HEK293 (cell line): ENCODE measurements at regions not wholly inside any gene's neighbourhood (a gene's known extent, or its start where the extent isn't known, plus 50 kb on each side); places are given as distances from the start of the nearest gene placed in this dataset.

Source experiments
- CTCF ChIP-seq: fragments of 450-650 bp; formaldehyde crosslinking; IDR thresholded peaks from 2 replicates; pipeline ENCODE4 v1.5.1; 2016; ENCODE audit warnings: missing biosample characterization, missing genetic modification characterization
- ZBTB48 ChIP-seq: fragments of 450-650 bp; formaldehyde crosslinking; IDR thresholded peaks from 2 replicates; pipeline ENCODE4 v1.5.1; 2016; ENCODE audit warnings: missing biosample characterization, missing genetic modification characterization
- ZIC2 ChIP-seq: fragments of 450-650 bp; formaldehyde crosslinking; IDR thresholded peaks from 2 replicates; pipeline ENCODE4 v1.5.1; 2016; ENCODE audit warnings: missing biosample characterization, missing genetic modification characterization
- ZNF133 ChIP-seq: fragments of 450-650 bp; formaldehyde crosslinking; IDR thresholded peaks from 2 replicates; pipeline ENCODE4 v1.5.1; 2016; ENCODE audit warnings: missing biosample characterization, missing genetic modification characterization
- ZNF138 ChIP-seq: fragments of 450-650 bp; formaldehyde crosslinking; IDR thresholded peaks from 2 replicates; pipeline ENCODE4 v1.5.1; 2016; ENCODE audit warnings: missing biosample characterization, missing genetic modification characterization, borderline replicate concordance
- ZNF239 ChIP-seq: fragments of 450-650 bp; formaldehyde crosslinking; IDR thresholded peaks from 2 replicates; pipeline ENCODE4 v1.5.1; 2016; ENCODE audit warnings: missing biosample characterization, missing genetic modification characterization
- ZNF510 ChIP-seq: fragments of 450-650 bp; formaldehyde crosslinking; IDR thresholded peaks from 2 replicates; pipeline ENCODE4 v1.5.1; 2018; ENCODE audit warnings: mild to moderate bottlenecking, missing genetic modification characterization, missing biosample characterization; ENCODE audit not compliant: insufficient replicate concordance
- TF ChIP-seq, protein P1 (sequence below): fragments of 450-650 bp; formaldehyde crosslinking; IDR thresholded peaks from 2 replicates; pipeline ENCODE4 v1.5.0; 2017; ENCODE audit warnings: missing biosample characterization, missing genetic modification characterization, borderline replicate concordance

DNA sequence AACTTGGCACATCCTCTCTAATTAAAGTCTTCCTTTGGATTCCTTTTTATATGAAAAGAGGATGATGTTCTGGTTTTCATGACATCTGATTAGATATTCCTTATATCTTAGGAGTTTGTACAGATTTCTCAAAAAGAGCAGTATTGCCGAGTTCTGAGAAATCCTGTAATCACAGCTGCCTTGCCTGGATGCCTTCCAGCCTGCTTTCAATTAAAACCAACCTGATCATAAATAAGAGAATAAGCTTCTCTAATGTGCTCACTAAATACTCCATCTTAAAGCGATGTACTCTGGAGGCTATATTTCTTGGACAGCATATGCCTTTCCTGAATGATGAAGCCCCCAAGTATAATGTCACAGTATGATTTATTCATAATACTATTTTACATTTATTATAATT lies 1203.8 kb upstream of the PIK3C3 start:
- TF ChIP-seq ZNF133 (tag by site-specific recombination) = no peak
- TF ChIP-seq CTCF = no peak
- TF ChIP-seq ZNF510 = no peak
- no peak for TF ChIP-seq ZNF239 (tag by site-specific recombination)
- TF ChIP-seq ZIC2 = no peak
- TF ChIP-seq ZBTB48 (tag by site-specific recombination) = no peak
- TF ChIP-seq ZNF138 = no peak
- TF ChIP-seq, protein P1, sequence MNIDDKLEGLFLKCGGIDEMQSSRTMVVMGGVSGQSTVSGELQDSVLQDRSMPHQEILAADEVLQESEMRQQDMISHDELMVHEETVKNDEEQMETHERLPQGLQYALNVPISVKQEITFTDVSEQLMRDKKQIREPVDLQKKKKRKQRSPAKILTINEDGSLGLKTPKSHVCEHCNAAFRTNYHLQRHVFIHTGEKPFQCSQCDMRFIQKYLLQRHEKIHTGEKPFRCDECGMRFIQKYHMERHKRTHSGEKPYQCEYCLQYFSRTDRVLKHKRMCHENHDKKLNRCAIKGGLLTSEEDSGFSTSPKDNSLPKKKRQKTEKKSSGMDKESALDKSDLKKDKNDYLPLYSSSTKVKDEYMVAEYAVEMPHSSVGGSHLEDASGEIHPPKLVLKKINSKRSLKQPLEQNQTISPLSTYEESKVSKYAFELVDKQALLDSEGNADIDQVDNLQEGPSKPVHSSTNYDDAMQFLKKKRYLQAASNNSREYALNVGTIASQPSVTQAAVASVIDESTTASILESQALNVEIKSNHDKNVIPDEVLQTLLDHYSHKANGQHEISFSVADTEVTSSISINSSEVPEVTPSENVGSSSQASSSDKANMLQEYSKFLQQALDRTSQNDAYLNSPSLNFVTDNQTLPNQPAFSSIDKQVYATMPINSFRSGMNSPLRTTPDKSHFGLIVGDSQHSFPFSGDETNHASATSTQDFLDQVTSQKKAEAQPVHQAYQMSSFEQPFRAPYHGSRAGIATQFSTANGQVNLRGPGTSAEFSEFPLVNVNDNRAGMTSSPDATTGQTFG (tag by site-specific recombination) = no peak
